Calu3 (cell line): ENCODE measurements at regions not wholly inside any gene's neighbourhood (a gene's known extent, or its start where the extent isn't known, plus 50 kb on each side); places are given as distances from the start of the nearest gene placed in this dataset.
"Not testable (repeated sequence)": the region's sequence is repeated elsewhere in the genome, so short reads cannot be mapped to it uniquely, and the experiment has no call there.

Experiments used
- BruUV-seq: library from RNA; stranded (reverse); fragments of 400-500 nt; replicated peaks from 2 replicates; lab custom pipeline; 2021; lab: Mats Ljungman, UMichigan
- CTCF ChIA-PET: fragments of 300-600 bp; sonication (Branson Sonifier 250); formaldehyde crosslinking; loops from one replicate; lab custom pipeline; 2022; ENCODE audit warnings: antibody characterized with exemption; lab: Charles Lee
- DNase-seq: peaks from one replicate; pipeline ENCODE4 v3.0.0; 2022
- H3K27ac Mint-ChIP-seq: one replicate; pipeline ENCODE4 v1.8.0; 2022; ENCODE audit warnings: mixed read lengths; ENCODE audit not compliant: unreplicated experiment
- H3K27me3 Mint-ChIP-seq: one replicate; pipeline ENCODE4 v1.8.0; 2022; ENCODE audit warnings: mixed read lengths; ENCODE audit not compliant: unreplicated experiment
- H3K36me3 Mint-ChIP-seq: one replicate; pipeline ENCODE4 v1.8.0; 2022; ENCODE audit warnings: mild to moderate bottlenecking, moderate library complexity, mixed read lengths; ENCODE audit not compliant: insufficient read depth, unreplicated experiment
- H3K4me1 Mint-ChIP-seq: one replicate; pipeline ENCODE4 v1.8.0; 2022; ENCODE audit warnings: mild to moderate bottlenecking, low read depth, mixed read lengths; ENCODE audit not compliant: unreplicated experiment
- H3K4me3 Mint-ChIP-seq: one replicate; pipeline ENCODE4 v1.8.0; 2022; ENCODE audit warnings: mild to moderate bottlenecking, low read depth, moderate library complexity, mixed read lengths; ENCODE audit not compliant: unreplicated experiment
- H3K9me3 Mint-ChIP-seq: one replicate; pipeline ENCODE4 v1.8.0; 2022; ENCODE audit warnings: low read depth, mixed read lengths; ENCODE audit not compliant: unreplicated experiment
- intact Hi-C: fragments of 100-400 bp; cut with micrococcal nuclease; formaldehyde crosslinking; loops from one replicate; pipeline ENCODE4 v1.10.0; 2022; ENCODE audit not compliant: unreplicated experiment
- TF ChIP-seq, protein P1 (sequence below): fragments of 200-600 bp; IDR thresholded peaks from one replicate; pipeline ENCODE4 v1.8.0; 2022; ENCODE audit warnings: antibody characterized with exemption; ENCODE audit not compliant: unreplicated experiment

DNA sequence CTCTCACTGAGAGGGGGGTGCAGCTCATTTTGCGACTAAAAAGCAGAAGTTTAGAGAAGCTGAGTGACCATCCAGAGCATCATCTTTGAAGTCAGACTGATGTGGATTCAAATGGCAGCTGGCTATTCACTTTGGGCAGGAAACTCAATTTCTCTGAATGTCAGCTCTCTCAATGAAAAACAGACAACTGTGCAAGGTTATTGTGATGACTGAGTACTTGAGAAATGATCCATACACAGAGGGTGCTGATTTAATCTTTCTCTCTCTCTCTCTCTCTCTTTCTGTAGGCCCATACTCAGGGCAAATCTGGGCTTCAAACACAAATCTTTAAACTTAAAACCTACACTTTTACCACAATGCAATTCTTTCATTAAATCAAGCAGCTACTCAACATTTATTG is 185.8 kb upstream of the SLIT2 start:
- no peak overlapping the region for H3K4me3 Mint-ChIP-seq
- no peaks in the 10 kb centered on the region for H3K36me3 Mint-ChIP-seq
- BruUV-seq = no TSS peak
- no peak for DNase-seq
- CTCF ChIA-PET = interaction anchor here (0.7 kb wide), 1 partner anchor 161 kb away, joined by 3 read pairs; no protein-coding TSS in a partner anchor
- TF ChIP-seq, protein P1, sequence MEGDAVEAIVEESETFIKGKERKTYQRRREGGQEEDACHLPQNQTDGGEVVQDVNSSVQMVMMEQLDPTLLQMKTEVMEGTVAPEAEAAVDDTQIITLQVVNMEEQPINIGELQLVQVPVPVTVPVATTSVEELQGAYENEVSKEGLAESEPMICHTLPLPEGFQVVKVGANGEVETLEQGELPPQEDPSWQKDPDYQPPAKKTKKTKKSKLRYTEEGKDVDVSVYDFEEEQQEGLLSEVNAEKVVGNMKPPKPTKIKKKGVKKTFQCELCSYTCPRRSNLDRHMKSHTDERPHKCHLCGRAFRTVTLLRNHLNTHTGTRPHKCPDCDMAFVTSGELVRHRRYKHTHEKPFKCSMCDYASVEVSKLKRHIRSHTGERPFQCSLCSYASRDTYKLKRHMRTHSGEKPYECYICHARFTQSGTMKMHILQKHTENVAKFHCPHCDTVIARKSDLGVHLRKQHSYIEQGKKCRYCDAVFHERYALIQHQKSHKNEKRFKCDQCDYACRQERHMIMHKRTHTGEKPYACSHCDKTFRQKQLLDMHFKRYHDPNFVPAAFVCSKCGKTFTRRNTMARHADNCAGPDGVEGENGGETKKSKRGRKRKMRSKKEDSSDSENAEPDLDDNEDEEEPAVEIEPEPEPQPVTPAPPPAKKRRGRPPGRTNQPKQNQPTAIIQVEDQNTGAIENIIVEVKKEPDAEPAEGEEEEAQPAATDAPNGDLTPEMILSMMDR = no peak
- no peaks in the 10 kb centered on the region for H3K9me3 Mint-ChIP-seq
- H3K27me3 Mint-ChIP-seq = no peaks in the 10 kb centered on the region
- intact Hi-C loops = no loop called here
- no peak overlapping the region for H3K27ac Mint-ChIP-seq
- peaks cover 10% of the 10 kb centered on the region for H3K4me1 Mint-ChIP-seq

DNA sequence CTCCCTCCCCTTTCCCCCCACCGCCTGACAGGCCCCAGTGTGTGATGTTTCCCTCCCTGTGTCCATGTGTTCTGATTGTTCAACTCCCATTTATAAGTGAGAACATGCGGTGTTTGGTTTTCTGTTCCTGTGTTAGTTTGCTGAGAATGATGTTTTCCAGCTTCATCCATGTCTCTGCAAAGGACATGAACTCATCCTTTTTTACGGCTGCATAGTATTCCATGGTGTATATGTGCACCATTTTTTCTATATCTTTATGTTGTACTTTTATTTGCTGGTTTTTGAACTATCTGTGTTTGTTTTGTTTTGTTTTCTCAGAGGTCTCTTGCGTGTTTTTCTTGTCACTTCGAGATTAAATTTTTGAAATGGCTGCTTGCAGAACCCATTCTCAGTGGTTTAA is 188.8 kb upstream of the SLIT2 start:
- DNase-seq, H3K27ac Mint-ChIP-seq, intact Hi-C loops, H3K4me3 Mint-ChIP-seq, H3K9me3 Mint-ChIP-seq, BruUV-seq, H3K27me3 Mint-ChIP-seq, H3K4me1 Mint-ChIP-seq, CTCF ChIA-PET, H3K36me3 Mint-ChIP-seq: not testable (repeated sequence)

DNA sequence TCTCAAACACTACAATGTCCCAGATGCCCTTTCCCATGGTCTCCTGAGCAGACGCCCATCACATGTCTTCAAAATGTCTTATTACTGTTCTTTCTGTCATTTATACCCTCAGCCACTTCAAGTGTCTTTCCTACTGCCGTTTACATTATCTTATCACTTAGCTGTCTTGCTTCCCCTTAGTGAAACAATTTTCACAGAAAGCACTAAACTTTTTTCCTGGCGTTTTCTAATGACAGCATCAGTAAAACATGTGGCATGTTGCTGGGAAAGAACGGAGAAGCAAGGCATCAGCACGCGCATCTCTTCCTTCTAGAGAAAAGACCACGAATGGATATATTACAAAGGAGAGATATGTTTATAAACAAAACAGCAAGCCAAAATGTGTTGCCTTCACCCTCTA is 189.7 kb upstream of the SLIT2 start:
- no peaks in the 10 kb centered on the region for H3K27me3 Mint-ChIP-seq
- intact Hi-C loops = no loop called here
- no peak for DNase-seq
- H3K4me1 Mint-ChIP-seq = peaks cover 10% of the 10 kb centered on the region
- no peaks in the 10 kb centered on the region for H3K9me3 Mint-ChIP-seq
- TF ChIP-seq, protein P1 = no peak
- H3K36me3 Mint-ChIP-seq = no peaks in the 10 kb centered on the region
- CTCF ChIA-PET = no interaction called here
- no peak overlapping the region for H3K4me3 Mint-ChIP-seq
- no peak overlapping the region for H3K27ac Mint-ChIP-seq
- BruUV-seq = no TSS peak

GRCh38 chr4:20050768-20051167 is 200.9 kb upstream of the SLIT2 start:
- H3K27me3 Mint-ChIP-seq = no peaks in the 10 kb centered on the region

GRCh38 chr4:20049889-20050288 is 201.8 kb upstream of the SLIT2 start:
- Mint-ChIP-seq H3K27me3 (no peaks in the 10 kb centered on the region), H3K36me3 (no peaks in the 10 kb centered on the region), H3K9me3 (no peaks in the 10 kb centered on the region), H3K27ac (no peak overlapping the region), H3K4me1 (no peaks in the 10 kb centered on the region), H3K4me3 (no peak overlapping the region)
- BruUV-seq = no TSS peak
- no peak for DNase-seq
- CTCF ChIA-PET = no interaction called here
- TF ChIP-seq, protein P1 = no peak
- intact Hi-C loops = loop anchor here (10.0 kb wide), 1 partner anchor 195 kb away; no protein-coding TSS in a partner anchor

More at GRCh38 chr4:20050768-20051167, 200.9 kb upstream of the SLIT2 start:
- no peaks in the 10 kb centered on the region for H3K36me3 Mint-ChIP-seq
- TF ChIP-seq, protein P1 = no peak
- no peak overlapping the region for H3K27ac Mint-ChIP-seq
- BruUV-seq = no TSS peak
- H3K4me3 Mint-ChIP-seq = no peak overlapping the region
- DNase-seq = no peak
- no peaks in the 10 kb centered on the region for H3K4me1 Mint-ChIP-seq
- intact Hi-C loops = no loop called here
- no peaks in the 10 kb centered on the region for H3K9me3 Mint-ChIP-seq
- CTCF ChIA-PET = no interaction called here
